NB4 (cell line): ENCODE measurements at regions not wholly inside any gene's neighbourhood (a gene's known extent, or its start where the extent isn't known, plus 50 kb on each side); places are given as distances from the start of the nearest gene placed in this dataset.

Experiments
- DNase-seq: peaks from one replicate; pipeline ENCODE4 v3.0.0; 2010; ENCODE audit warnings: low read depth
- H3K4me3 ChIP-seq: one replicate; pipeline ENCODE4 v1.5.1; 2011; ENCODE audit warnings: mild to moderate bottlenecking, low read depth, low read length, moderate library complexity
- CTCF ChIP-seq: IDR thresholded peaks from one replicate; pipeline ENCODE4 v1.5.1; 2012; ENCODE audit warnings: low read depth, low read length
- MYC ChIP-seq: IDR thresholded peaks from 2 replicates; pipeline ENCODE4 v1.6.1; 2011; ENCODE audit warnings: low read depth, low read length
- POLR2A ChIP-seq: IDR thresholded peaks from 2 replicates; pipeline ENCODE4 v1.6.1; 2011; ENCODE audit warnings: mild to moderate bottlenecking; ENCODE audit not compliant: insufficient read length; ENCODE audit errors: extremely low read depth
- TF ChIP-seq, protein P1 (sequence below): IDR thresholded peaks from 2 replicates; pipeline ENCODE4 v1.6.1; 2011; ENCODE audit warnings: low read depth, low read length

DNA sequence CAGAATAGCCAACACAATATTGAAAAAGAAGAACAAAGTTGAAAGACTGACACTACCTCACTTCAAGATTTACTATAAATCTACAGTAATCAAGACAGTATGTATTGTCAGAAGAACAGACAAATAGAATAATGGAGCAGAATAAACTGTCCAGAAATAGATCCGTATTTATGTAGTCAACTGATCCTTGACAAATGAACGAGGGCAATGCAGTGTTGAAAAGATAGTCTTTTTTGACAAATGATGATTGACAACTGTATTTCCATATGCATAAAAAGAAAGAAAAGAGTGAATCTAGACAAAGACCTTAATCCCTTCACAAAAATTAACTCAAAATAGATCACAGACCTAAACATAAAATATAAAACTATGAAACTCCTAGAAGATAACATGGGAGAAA, 767.1 kb downstream of the KCNA4 start:
- no peak for TF ChIP-seq CTCF
- TF ChIP-seq POLR2A, result no peak
- TF ChIP-seq MYC, result no peak
- TF ChIP-seq, protein P1, sequence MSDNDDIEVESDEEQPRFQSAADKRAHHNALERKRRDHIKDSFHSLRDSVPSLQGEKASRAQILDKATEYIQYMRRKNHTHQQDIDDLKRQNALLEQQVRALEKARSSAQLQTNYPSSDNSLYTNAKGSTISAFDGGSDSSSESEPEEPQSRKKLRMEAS, result no peak
- no peak overlapping the region for H3K4me3 ChIP-seq
- no peak for DNase-seq

GRCh38 chr11:29244355-29244754, 772.5 kb downstream of the KCNA4 start:
- TF ChIP-seq POLR2A, result no peak
- no peak for TF ChIP-seq CTCF
- TF ChIP-seq, protein P1, result no peak
- TF ChIP-seq MYC, result no peak
- DNase-seq, result no peak
- no peak overlapping the region for H3K4me3 ChIP-seq

GRCh38 chr11:29243616-29244015, 773.2 kb downstream of the KCNA4 start:
- no peak overlapping the region for H3K4me3 ChIP-seq
- TF ChIP-seq CTCF (no peak), POLR2A (no peak)
- TF ChIP-seq, protein P1, result no peak
- DNase-seq, result no peak

DNA sequence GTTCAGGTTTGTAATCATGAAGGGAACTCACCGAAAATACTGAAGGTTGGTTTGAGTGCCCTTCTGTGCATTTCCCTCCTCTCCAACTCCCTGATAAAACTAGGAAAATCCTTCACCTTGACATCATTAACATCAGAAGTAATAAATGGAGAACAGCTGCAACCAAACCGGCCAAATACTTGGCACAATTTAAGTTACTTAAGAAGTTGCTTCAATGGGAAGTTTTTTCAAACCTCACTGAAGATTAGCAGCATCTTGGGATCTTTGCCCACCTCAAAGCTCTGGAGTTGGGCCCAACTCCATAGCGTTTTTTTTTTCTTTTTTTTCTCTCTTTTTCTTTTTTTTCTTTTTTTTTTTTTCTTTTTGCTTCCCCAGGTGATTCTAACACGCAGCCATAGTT, 784.8 kb downstream of the KCNA4 start:
- no peak for DNase-seq
- H3K4me3 ChIP-seq, result no peak overlapping the region
- TF ChIP-seq MYC (no peak), CTCF (no peak), POLR2A (no peak)
- TF ChIP-seq, protein P1, result no peak

- no peak for DNase-seq
- H3K4me3 ChIP-seq, result no peak overlapping the region
- no peak for TF ChIP-seq CTCF
- TF ChIP-seq MYC, result no peak
- no peak for TF ChIP-seq POLR2A
Measured at GRCh38 chr11:29231586-29231985, 785.2 kb downstream of the KCNA4 start.

DNA sequence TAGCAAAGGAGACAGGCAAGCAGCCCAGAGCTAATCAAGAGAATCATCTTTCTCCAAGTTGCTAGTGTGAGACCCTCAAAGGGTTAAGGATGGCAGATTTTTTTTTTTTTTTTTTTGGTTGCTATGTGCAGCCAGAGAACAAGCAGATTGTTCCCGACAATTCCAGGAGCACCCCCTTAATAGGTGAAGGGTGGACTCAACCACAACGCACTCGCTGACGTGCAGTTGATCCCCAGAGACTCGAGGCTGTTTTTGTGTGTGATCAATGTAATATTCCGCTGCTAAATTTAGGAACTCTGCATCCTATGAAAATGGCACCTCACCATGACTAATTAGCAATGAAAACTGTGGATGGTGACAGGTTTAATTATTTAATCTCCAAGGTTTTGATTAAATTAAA, 789.0 kb downstream of the KCNA4 start:
- H3K4me3 ChIP-seq, result no peak overlapping the region
- no peak for TF ChIP-seq CTCF
- no peak for TF ChIP-seq POLR2A
- no peak for TF ChIP-seq MYC
- TF ChIP-seq, protein P1, result no peak
- DNase-seq, result no peak
